H1 (cell line): ENCODE measurements at regions not wholly inside any gene's neighbourhood (a gene's known extent, or its start where the extent isn't known, plus 50 kb on each side); places are given as distances from the start of the nearest gene placed in this dataset.

ENCODE experiments used
- ATF2 ChIP-seq: IDR thresholded peaks from 2 replicates; pipeline ENCODE4 v1.6.1; 2012; ENCODE audit warnings: low read length, inconsistent platforms
- EZH2 ChIP-seq: fragments of 200-600 bp; sonication (generic); IDR thresholded peaks from 2 replicates; pipeline ENCODE4 v1.7.1; 2012; ENCODE audit warnings: low read depth, mild to moderate bottlenecking, moderate library complexity, low read length, inconsistent platforms; ENCODE audit not compliant: severe bottlenecking
- TF ChIP-seq, protein P1 (sequence below), 3 experiments: IDR thresholded peaks; 1 replicate in 2 of 3; 2 replicates in 1 of 3; pipeline versions ENCODE4 v1.5.1 to v1.6.1; 2011; ENCODE audit warnings: low read length in 3 of 3, mild to moderate bottlenecking in 3 of 3, inconsistent platforms in 2 of 3, low read depth in 1 of 3, moderate library complexity in 1 of 3; ENCODE audit not compliant: insufficient read depth in 1 of 3; ENCODE audit errors: control extremely low read depth in 1 of 3

DNA sequence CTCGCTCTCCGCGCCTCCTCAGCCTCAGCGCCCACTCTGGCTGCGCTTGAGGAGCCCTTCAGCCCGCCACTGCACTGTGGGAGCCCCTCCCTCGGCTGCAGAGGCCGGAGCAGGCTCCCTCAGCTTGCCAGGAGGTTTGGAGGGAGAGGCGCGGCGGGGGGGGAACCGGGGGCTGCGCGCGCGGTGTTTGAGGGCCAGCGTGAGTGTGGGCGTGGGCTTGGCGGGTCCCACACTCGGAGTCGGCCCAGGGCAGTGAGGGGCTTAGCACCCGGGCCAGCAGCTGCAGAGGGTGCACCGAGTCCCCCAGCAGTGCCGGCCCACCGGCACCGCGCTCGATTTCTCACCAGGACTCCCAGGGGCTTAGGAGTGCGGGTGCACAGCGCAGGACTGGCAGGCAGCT is 1220.9 kb downstream of the PCDH9 start:
- TF ChIP-seq EZH2, result no peak
- TF ChIP-seq, protein P1, sequence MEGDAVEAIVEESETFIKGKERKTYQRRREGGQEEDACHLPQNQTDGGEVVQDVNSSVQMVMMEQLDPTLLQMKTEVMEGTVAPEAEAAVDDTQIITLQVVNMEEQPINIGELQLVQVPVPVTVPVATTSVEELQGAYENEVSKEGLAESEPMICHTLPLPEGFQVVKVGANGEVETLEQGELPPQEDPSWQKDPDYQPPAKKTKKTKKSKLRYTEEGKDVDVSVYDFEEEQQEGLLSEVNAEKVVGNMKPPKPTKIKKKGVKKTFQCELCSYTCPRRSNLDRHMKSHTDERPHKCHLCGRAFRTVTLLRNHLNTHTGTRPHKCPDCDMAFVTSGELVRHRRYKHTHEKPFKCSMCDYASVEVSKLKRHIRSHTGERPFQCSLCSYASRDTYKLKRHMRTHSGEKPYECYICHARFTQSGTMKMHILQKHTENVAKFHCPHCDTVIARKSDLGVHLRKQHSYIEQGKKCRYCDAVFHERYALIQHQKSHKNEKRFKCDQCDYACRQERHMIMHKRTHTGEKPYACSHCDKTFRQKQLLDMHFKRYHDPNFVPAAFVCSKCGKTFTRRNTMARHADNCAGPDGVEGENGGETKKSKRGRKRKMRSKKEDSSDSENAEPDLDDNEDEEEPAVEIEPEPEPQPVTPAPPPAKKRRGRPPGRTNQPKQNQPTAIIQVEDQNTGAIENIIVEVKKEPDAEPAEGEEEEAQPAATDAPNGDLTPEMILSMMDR (IDR thresholded peaks at IDR 0.05; ENCODE audit: control extremely low read depth in 1 of 3, insufficient read depth in 1 of 3, low read depth in 1 of 3, low read length in 3 of 3), result no peak
- TF ChIP-seq ATF2, result no peak
